Tibial nerve (tissue), 4 donors: ENCODE measurements at regions not wholly inside any gene's neighbourhood (a gene's known extent, or its start where the extent isn't known, plus 50 kb on each side); places are given as distances from the start of the nearest gene placed in this dataset.

Experiments used
- DNase-seq, 2 donors: peaks; one replicate each; pipeline ENCODE4 v3.0.0-alpha.2; 2019; ENCODE audit warnings: low spot score in 2 of 2
- H3K27ac ChIP-seq, 4 donors: fragments of 200-600 bp; sonication (generic) in 3 of 4; one replicate each; pipeline ENCODE4 v1.5.1; 2017 to 2019; ENCODE audit warnings: mild to moderate bottlenecking in 1 of 4
- H3K27me3 ChIP-seq, 2 donors: fragments of 200-600 bp; sonication (generic) in 1 of 2; one replicate each; pipeline versions ENCODE4 v1.5.1 to v1.6.0; 2017 to 2019
- H3K36me3 ChIP-seq, 3 donors: fragments of 200-600 bp; sonication (generic); one replicate each; pipeline ENCODE4 v1.5.1; 2018 to 2019
- H3K4me1 ChIP-seq, 4 donors: fragments of 200-600 bp; sonication (generic) in 3 of 4; one replicate each; pipeline ENCODE4 v1.5.1; 2017 to 2019
- H3K4me3 ChIP-seq, 4 donors: fragments of 200-600 bp; sonication (generic) in 3 of 4; one replicate each; pipeline ENCODE4 v1.5.1; 2017 to 2019; ENCODE audit warnings: mild to moderate bottlenecking in 1 of 4, moderate library complexity in 1 of 4
- H3K9me3 ChIP-seq, 4 donors: fragments of 200-600 bp; sonication (generic) in 3 of 4; one replicate each; pipeline ENCODE4 v1.5.1; 2017 to 2019
- EP300 ChIP-seq, 2 donors: sonication (generic); formaldehyde crosslinking; IDR thresholded peaks; one replicate each; pipeline ENCODE4 v1.6.1; 2017; ENCODE audit warnings: antibody characterized with exemption in 2 of 2, mild to moderate bottlenecking in 1 of 2
- POLR2A ChIP-seq, 2 donors: fragments of 450-650 bp; IDR thresholded peaks; one replicate each; pipeline ENCODE4 v1.6.1; 2017; ENCODE audit warnings: antibody characterized with exemption in 2 of 2, mild to moderate bottlenecking in 2 of 2, moderate library complexity in 2 of 2
- WGBS, 2 donors: methylation state at CpG; one replicate each; pipeline ENCODE4 v1.1.5; 2018; 5-methylcytosine and 5-hydroxymethylcytosine counted together
- TF ChIP-seq, protein P1 (sequence below), 5 experiments: fragments of 200-600 bp in 3 of 5; fragments of 450-650 bp in 2 of 5; sonication (generic) in 3 of 5; IDR thresholded peaks; one replicate each; pipeline ENCODE4 v1.5.1; 2016 to 2019; ENCODE audit warnings: antibody characterized with exemption in 5 of 5, mild to moderate bottlenecking in 3 of 5, moderate library complexity in 2 of 5

DNA sequence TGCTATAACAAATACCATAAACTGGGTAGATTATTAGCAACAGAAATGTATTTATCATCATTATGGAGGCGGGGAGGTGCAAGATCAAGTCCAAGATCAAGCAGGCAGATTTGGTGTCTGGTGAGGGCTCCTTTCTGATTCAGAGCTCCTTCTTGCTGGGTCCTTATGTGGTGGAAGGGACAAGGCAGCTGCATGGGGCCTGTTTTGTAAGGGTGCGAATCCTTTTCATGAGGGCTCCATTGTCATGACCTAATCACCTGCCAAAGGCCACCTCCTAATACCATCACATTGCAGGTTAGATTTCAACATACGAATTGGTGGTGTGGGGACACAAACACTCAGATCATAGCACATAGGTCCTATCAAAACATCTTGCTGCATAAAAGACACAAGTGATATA lies 84.4 kb upstream of the CCDC150 start:
- Histone ChIP-seq H3K4me1 (peaks cover 0 to 16% (median 0%) of the 10 kb centered on the region in 4 donors), H3K36me3 (no peaks in the 10 kb centered on the region), H3K4me3 (no peak overlapping the region), H3K27me3 (no peaks in the 10 kb centered on the region), H3K27ac (no peak overlapping the region), H3K9me3 (no peaks in the 10 kb centered on the region)
- DNase-seq: no peak
- TF ChIP-seq EP300 (IDR thresholded peaks at IDR 0.05) (no peak), POLR2A (IDR thresholded peaks at IDR 0.05) (no peak)
- TF ChIP-seq, protein P1, sequence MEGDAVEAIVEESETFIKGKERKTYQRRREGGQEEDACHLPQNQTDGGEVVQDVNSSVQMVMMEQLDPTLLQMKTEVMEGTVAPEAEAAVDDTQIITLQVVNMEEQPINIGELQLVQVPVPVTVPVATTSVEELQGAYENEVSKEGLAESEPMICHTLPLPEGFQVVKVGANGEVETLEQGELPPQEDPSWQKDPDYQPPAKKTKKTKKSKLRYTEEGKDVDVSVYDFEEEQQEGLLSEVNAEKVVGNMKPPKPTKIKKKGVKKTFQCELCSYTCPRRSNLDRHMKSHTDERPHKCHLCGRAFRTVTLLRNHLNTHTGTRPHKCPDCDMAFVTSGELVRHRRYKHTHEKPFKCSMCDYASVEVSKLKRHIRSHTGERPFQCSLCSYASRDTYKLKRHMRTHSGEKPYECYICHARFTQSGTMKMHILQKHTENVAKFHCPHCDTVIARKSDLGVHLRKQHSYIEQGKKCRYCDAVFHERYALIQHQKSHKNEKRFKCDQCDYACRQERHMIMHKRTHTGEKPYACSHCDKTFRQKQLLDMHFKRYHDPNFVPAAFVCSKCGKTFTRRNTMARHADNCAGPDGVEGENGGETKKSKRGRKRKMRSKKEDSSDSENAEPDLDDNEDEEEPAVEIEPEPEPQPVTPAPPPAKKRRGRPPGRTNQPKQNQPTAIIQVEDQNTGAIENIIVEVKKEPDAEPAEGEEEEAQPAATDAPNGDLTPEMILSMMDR (IDR thresholded peaks at IDR 0.05): no peak
- WGBS, 2 donors: 94 to 99% methylated on average over 3 of the region's 3 CpGs

DNA sequence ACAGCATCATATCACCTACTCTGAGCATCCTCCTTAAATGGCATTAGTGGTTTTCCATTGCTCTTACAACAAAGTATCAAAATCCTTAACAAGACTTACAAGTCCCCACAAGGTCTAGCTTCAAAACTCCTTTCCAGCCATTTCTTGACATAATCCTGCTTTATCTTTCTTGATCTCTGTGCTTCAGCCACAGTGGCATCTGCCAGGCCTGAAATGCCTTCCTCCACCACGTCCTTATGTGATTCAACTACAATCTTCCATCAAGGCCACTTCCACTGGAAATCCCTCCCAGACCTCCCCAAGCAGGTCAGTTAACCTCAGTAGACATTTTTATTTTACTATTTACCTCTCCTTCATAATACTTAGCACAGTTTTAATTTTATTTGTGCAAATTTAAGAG lies 83.8 kb upstream of the CCDC150 start:
- Histone ChIP-seq H3K9me3 (no peaks in the 10 kb centered on the region), H3K27me3 (no peaks in the 10 kb centered on the region), H3K4me3 (no peak overlapping the region), H3K27ac (no peak overlapping the region), H3K36me3 (no peaks in the 10 kb centered on the region), H3K4me1 (peaks cover 0 to 12% (median 0%) of the 10 kb centered on the region in 4 donors)
- 80 to 82% methylated on average over 1 of the region's 1 CpG for WGBS, 2 donors
- TF ChIP-seq, protein P1 (IDR thresholded peaks at IDR 0.05): no peak
- TF ChIP-seq EP300 (IDR thresholded peaks at IDR 0.05) (no peak), POLR2A (IDR thresholded peaks at IDR 0.05) (no peak)
- DNase-seq: no peak

DNA sequence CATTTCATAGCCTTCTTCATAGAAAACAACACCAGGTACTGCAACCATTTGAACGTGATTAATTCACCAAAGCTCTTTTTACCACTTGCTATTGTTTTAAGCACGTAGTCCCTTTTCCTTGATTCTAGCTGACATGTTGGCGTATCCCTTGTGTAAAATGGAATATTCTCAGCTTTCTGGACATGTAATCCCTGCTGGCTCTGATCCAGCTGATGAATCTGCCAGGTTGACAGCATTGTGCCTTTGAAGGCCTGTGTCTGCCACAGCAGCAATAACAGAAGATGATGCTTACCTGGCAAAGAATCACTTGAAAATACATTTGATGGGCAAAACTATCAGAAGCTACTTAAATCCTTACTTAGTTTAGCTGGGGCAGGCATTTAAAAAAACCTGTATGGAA lies 81.0 kb upstream of the CCDC150 start:
- TF ChIP-seq, protein P1 (IDR thresholded peaks at IDR 0.05): no peak
- TF ChIP-seq POLR2A (IDR thresholded peaks at IDR 0.05) (no peak), EP300 (IDR thresholded peaks at IDR 0.05) (no peak)
- Histone ChIP-seq H3K4me3 (no peak overlapping the region), H3K36me3 (no peaks in the 10 kb centered on the region), H3K4me1 (no peaks in the 10 kb centered on the region), H3K9me3 (no peaks in the 10 kb centered on the region), H3K27ac (no peak overlapping the region), H3K27me3 (no peaks in the 10 kb centered on the region)
- DNase-seq: no peak
- 86 to 95% methylated on average over 3 of the region's 3 CpGs for WGBS, 2 donors

DNA sequence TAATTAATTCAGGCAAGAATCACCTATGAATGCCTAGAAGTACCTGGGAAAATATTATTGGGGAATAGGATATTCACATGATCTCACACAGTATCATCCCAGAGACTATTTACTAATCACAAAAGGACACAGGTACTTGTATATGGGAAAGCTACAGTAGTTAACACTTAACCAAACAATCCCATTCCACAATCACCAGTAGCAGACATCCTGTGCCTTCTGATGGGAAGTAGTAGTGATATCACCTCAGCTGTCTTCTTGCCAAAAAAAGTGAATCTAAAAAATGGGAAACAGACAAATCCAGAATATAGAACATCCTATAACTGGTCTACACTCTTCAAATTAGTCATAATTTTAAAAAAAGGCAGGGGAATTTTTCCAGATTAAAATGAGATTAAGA lies 75.6 kb upstream of the CCDC150 start:
- peaks cover 0 to 9% (median 0%) of the 10 kb centered on the region in 4 donors for H3K4me1 ChIP-seq
- H3K9me3 ChIP-seq: no peaks in the 10 kb centered on the region
- no peaks in the 10 kb centered on the region for H3K36me3 ChIP-seq
- TF ChIP-seq POLR2A (IDR thresholded peaks at IDR 0.05): no peak
- TF ChIP-seq, protein P1 (IDR thresholded peaks at IDR 0.05): no peak
- TF ChIP-seq EP300 (IDR thresholded peaks at IDR 0.05): no peak
- H3K27ac ChIP-seq: no peak overlapping the region
- DNase-seq: no peak
- H3K4me3 ChIP-seq: no peak overlapping the region
- no peaks in the 10 kb centered on the region for H3K27me3 ChIP-seq

DNA sequence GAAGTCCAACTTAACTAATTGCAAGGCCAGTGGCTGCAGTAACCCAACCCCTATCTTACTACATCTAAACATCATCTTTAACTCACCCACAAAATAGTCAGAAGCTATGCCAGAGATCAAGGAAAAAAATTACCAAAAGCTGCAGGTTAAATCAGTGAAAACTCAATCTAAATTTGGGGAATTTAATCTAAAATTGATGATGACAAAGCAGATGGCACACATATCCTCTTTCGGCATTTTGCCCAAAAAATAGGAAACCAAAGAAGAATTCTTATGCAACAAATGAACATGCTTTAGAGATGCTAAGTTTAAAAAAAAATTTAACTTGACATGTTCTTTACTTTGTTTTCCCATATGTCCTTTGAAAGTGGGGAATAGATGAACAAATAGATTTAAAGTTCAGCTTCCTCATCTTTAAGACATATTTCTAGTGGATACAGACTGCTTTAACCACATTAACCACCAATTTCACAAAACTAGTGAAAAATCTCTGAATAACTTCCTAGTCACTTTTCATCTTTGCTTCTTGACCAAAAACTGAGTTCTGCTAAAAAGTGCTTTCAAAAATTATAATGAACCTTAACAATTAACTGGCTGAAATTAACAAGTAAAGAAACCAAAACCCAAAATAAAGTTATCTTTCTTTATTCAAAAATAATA lies 74.3 kb upstream of the CCDC150 start:
- H3K27me3 ChIP-seq: no peaks in the 10 kb centered on the region
- TF ChIP-seq EP300 (IDR thresholded peaks at IDR 0.05) (no peak), POLR2A (IDR thresholded peaks at IDR 0.05) (no peak)
- TF ChIP-seq, protein P1 (IDR thresholded peaks at IDR 0.05): no peak
- DNase-seq: no peak
- H3K27ac ChIP-seq: no peak overlapping the region
- no peak overlapping the region for H3K4me3 ChIP-seq
- H3K36me3 ChIP-seq: no peaks in the 10 kb centered on the region
- peaks cover 0 to 9% (median 0%) of the 10 kb centered on the region in 4 donors for H3K4me1 ChIP-seq
- H3K9me3 ChIP-seq: no peaks in the 10 kb centered on the region
- WGBS, 2 donors: 87 to 92% methylated on average over 1 of the region's 1 CpG
